Brain microvascular endothelial cell (primary cell): ENCODE measurements at regions not wholly inside any gene's neighbourhood (a gene's known extent, or its start where the extent isn't known, plus 50 kb on each side); places are given as distances from the start of the nearest gene placed in this dataset.

Experiments
- DNase-seq: peaks from one replicate; pipeline ENCODE4 v3.0.0-alpha.2; 2020
- H3K27ac ChIP-seq: fragments of 250-450 bp; sonication (Bioruptor Pico); 2 replicates; pipeline ENCODE4 v1.5.1; 2020; ENCODE audit warnings: mild to moderate bottlenecking, moderate library complexity
- H3K27me3 ChIP-seq: fragments of 250-450 bp; sonication (Bioruptor Pico); replicated peaks from 2 replicates; pipeline ENCODE4 v1.5.1; 2020; ENCODE audit warnings: mild to moderate bottlenecking
- H3K36me3 ChIP-seq: fragments of 250-450 bp; sonication (Bioruptor Pico); replicated peaks from 2 replicates; pipeline ENCODE4 v1.5.1; 2020; ENCODE audit warnings: mild to moderate bottlenecking
- H3K4me3 ChIP-seq: 2 replicates; pipeline ENCODE4 v1.5.1; 2011; ENCODE audit warnings: low read depth, mild to moderate bottlenecking, control low read depth, low read length, moderate library complexity
- CTCF ChIP-seq: IDR thresholded peaks from 2 replicates; pipeline ENCODE4 v1.5.1; 2011; ENCODE audit warnings: low read depth, mild to moderate bottlenecking, moderate library complexity, low read length, control low read depth, inconsistent platforms; ENCODE audit errors: missing control alignments
- in situ Hi-C: cut with HindIII; loops from 2 replicates; pipeline ENCODE4 v1.10.0; 2017; ENCODE audit warnings: low sequenced_read_pairs, low pct_ligation_motif_present

DNA sequence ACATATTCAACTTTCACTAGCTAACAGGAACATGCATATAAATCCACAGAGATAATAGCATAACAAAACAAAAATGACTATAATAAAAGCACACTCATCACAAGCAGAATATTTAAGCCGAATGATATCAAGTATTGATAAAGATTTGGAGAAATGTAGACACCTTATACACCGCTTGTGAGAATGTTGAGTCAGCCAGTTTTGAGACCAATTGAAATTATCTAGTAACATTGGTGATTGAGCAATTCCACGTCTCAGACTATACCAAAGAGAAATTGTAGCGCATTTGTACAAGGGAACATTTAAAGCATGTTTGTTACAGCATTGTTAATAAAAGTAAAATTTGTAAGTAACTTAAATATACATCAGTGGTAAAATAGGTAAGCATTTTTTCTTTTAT is 402.9 kb upstream of the FIGN start:
- Histone ChIP-seq H3K27ac (no peak overlapping the region), H3K36me3 (no peaks in the 10 kb centered on the region), H3K4me3 (no peak overlapping the region), H3K27me3 (no peaks in the 10 kb centered on the region)
- DNase-seq = no peak
- no peak for TF ChIP-seq CTCF
- in situ Hi-C loops = no loop called here

- Histone ChIP-seq H3K4me3 (no peak overlapping the region), H3K27me3 (no peaks in the 10 kb centered on the region), H3K27ac (no peak overlapping the region), H3K36me3 (no peaks in the 10 kb centered on the region)
- no peak for TF ChIP-seq CTCF
- DNase-seq = no peak
- in situ Hi-C loops = no loop called here
Measured at GRCh38 chr2:164134336-164134735, 398.5 kb upstream of the FIGN start.

DNA sequence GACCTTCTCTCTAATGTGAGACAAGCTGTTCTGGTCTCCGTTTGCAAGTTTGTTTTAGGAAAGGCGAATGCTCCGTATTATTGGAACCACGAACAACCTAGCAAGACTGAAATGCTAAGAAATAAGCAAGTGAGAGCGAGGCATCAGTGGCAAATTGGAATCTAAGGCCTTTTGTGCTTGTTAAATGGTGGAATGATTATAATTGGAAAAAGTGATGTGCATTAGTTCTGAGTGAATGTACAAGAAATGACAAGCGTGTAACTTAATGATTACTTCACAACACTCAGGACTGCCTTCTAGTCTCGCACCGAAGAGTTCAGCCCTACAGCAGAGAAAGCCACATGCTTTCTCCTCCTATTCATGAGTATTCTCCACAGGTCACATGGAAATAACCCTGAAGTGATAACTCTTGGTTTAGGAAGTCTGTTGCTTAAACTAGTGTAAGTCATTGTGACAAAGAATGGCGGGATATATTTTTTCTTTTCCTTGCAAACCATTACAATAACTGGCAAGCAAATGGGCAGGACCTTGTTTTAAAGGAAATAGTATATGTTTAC is 392.2 kb upstream of the FIGN start:
- no peak for TF ChIP-seq CTCF
- Histone ChIP-seq H3K4me3 (no peak overlapping the region), H3K27me3 (no peaks in the 10 kb centered on the region), H3K27ac (no peak overlapping the region), H3K36me3 (no peaks in the 10 kb centered on the region)
- in situ Hi-C loops = no loop called here
- DNase-seq = no peak

DNA sequence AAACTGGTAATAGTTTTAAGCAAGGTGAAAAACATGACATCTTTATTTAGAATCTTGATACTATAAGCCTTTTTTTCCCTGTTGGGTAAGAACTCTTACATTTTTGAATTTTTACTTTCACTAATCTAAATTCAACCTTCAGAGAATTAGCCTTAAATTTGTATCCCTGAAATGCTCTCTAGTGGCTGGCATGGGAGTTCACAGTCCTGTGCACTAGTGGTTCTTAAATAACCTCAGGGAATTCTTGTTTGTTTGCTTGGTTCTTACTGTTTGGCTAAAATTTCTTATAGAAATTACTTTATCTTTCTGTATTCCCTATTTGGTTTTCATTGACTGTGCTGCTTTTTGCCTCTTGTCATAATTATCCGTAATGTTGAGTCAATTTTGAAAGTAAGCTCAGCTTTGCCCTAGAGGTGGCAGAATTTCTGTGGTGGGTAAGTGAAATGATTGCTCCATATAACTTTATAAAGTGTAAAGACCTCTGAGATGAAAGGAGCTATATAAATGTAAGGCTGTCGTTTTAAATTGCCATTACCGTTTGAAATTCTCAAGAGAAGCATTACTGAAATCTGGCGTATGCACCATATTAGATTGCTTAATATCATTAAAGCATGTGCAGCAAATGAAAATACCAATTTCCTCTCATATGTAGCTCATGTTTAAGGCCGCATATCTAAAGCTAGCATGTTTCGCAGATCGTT is 391.3 kb upstream of the FIGN start:
- in situ Hi-C loops = no loop called here

DNA sequence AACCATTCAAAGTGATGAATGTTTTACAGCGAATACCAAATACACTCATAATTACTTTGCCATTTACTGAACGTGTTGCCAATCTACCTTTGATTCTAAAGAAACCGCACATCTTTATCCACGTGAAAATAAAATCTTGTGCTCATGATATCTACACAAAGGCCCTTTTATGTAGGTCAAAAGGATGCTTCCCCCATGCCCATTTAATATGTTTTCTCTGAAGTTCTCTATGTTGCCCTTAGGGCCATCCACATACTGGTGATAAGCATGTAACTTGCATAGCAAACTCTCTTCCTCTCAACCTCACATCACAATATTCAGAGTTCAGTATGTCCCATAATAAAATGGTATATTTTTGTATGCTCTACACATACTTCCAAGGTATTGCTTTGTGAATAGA is 380.0 kb upstream of the FIGN start:
- DNase-seq = no peak
- in situ Hi-C loops = no loop called here
- TF ChIP-seq CTCF = no peak
- no peaks in the 10 kb centered on the region for H3K27me3 ChIP-seq
- H3K27ac ChIP-seq = no peak overlapping the region
- H3K36me3 ChIP-seq = no peaks in the 10 kb centered on the region
- no peak overlapping the region for H3K4me3 ChIP-seq

More for the DNA sequence above, 391.3 kb upstream of the FIGN start:
- Histone ChIP-seq H3K27me3 (no peaks in the 10 kb centered on the region), H3K4me3 (no peak overlapping the region), H3K27ac (no peak overlapping the region), H3K36me3 (no peaks in the 10 kb centered on the region)
- no peak for DNase-seq
- peak; percentile 46 for TF ChIP-seq CTCF

GRCh38 chr2:164114937-164115336 is 379.1 kb upstream of the FIGN start:
- Histone ChIP-seq H3K4me3 (no peak overlapping the region), H3K36me3 (no peaks in the 10 kb centered on the region)

More at GRCh38 chr2:164114937-164115336, 379.1 kb upstream of the FIGN start:
- in situ Hi-C loops = no loop called here
- no peak for DNase-seq
- no peak overlapping the region for H3K27ac ChIP-seq
- no peaks in the 10 kb centered on the region for H3K27me3 ChIP-seq
- no peak for TF ChIP-seq CTCF
